GM18508 (cell line): ENCODE measurements at regions not wholly inside any gene's neighbourhood (a gene's known extent, or its start where the extent isn't known, plus 50 kb on each side); places are given as distances from the start of the nearest gene placed in this dataset.
"Not testable (repeated sequence)": the region's sequence is repeated elsewhere in the genome, so short reads cannot be mapped to it uniquely, and the experiment has no call there.

Experiments used
- ATAC-seq: cut with Tn5 transposase; IDR thresholded peaks from one replicate; pipeline ENCODE4 v1.9.1; 2021; ENCODE audit warnings: moderate number of reproducible peaks; ENCODE audit not compliant: insufficient read depth, unreplicated experiment

DNA sequence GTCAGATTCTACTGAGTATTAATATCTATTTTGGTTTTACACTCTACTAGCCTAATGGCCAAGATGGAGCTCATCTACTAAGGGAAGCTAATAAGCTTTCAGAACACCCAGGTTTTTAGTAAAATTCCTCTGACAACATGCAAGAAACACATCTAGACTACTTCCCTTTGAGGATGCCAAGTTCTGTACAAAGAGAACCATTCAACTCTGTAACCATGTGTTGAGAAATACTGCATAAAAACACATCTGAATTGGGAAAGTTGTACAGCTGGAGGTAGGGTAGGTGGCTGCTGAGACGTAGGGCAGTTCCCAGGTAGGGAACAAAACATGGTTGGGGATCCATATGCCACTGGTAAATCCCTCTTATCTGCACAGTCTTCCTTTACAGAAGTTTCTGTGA, 66.2 kb downstream of the SC5D start:
- no peak for ATAC-seq

DNA sequence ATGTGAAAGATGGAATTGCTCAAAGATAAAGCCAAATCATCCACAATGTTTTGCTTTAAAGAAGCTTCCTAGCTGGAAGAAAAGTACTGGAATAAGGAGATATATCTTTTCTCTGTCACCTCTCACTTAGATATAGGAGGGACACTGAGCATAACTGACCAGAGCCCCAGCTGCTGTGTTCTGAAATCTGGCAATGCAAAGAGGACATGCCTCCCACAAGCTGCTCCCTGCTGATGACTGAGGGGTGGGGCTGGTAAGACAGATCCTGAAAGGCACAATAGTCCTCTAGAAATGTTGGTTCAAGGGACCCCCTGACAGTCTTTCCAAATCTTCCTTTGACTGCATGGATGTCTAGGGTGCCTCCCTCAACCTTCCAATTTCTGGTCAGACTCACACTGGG, 67.0 kb downstream of the SC5D start:
- ATAC-seq = no peak

DNA sequence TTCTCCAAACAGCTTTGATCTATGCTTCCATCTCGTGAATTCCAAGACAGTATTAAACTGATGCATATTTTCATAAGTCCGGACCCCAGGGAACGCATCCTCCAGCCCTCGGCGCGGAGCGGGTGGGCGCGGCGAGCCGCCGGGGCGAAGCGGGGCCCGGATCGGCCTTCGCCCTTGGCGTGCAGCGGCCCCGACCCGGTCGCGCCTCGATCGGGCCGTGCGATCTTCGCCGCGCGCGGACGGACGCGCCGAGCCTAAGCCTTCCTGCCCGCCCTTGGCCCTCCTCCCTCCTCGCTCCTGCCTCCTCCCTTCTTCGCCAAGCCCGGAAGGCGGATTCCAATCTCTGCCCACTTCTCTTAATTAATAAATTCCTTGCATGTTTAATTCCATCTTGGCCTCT, 70.4 kb downstream of the SC5D start:
- not testable (repeated sequence) for ATAC-seq

DNA sequence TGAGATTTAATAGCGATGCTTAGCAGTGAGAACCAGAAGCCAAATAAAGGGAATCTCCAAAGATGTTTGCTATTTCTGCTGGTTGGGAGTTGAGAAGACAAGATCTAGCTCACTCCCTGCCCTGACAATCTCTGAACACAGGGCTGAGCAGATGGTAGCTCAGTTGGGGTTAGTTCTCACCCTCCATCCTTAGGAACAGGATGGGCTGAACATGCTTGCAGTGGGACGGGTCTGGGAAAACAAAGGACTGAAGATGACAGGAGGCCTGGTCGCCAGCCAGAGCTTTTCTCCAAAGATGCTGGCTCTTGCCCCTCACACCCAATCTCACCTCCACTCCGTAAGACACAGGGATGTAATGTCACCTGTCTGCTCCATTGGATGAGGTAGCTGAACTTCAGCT, 72.7 kb downstream of the SC5D start:
- no peak for ATAC-seq

DNA sequence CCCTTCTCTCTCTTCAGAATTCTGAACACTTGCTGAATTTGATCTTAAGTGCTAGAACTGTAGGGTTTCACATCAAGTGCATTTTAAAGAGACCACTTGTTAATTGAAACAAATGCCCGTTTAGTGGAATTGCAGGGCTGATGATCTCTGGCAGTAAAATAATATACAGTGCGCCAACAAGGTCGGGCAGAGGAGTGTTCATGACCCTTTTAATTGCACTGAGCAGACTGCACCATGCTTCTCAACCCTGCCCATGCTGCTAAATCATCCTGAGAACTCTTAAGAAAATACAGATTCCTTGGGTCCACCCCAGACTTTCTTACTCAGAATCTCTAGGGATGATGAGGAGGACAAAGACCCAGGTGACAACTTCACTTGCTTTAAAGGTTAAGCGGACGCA, 73.5 kb downstream of the SC5D start:
- ATAC-seq = no peak

DNA sequence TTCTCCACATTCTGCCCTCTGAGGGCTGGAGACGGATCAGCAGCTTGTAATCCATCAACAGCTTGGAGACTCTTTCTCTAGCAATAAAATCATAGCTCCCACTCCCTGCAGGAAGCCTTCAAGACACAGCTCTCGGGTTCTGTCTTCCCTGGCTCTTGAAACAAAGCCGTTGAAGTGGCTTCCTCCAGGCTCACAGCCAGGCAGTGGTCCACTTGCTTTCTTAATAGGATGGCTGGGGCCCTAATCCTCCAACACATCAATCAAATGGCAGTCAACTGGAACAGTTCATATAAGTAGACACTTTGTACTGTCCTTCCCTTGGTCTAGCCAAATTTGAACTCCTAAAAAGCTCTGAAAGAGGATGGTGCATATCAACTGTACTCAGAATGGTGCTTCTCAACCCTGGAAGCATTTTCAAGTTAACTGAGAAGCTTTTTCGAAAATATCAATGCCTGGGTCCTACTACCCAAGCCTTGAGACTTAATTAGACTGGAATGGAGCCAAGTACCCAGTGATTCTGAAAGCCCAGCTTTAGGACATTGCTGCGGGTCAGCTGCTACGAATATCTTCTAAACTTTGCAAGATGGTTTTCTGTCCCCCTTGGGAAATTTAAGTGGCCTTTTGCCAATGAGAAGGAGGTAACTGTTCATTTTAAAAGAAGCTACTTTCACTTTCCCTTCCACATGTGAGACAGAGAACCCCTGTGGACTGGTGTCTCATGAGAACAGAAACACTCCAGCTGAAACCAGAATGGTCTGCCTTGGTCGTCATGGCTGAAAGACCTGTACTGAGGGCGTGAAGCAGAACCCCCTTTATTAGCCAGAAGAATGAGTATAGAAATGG, 74.7 kb downstream of the SC5D start:
- ATAC-seq = peak; percentile 85

DNA sequence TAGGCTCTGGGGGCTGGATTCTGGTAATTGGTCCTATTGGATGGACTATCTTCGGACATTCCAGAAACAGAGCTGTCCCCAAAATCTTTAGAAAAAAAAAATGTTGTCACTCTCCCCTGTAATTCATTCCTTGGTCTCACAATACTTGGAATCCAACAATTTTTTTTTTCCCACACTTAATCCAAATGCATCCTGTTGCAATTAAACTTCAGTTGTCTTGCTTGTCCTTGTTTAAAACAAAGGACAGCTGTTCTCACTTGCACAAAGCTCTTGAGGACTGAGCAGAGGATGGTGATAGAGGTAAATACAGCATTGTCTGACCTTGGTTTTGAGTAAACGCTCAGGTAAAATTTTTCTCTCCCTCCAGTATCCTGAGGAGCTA, 75.3 kb downstream of the SC5D start:
- ATAC-seq = no peak

DNA sequence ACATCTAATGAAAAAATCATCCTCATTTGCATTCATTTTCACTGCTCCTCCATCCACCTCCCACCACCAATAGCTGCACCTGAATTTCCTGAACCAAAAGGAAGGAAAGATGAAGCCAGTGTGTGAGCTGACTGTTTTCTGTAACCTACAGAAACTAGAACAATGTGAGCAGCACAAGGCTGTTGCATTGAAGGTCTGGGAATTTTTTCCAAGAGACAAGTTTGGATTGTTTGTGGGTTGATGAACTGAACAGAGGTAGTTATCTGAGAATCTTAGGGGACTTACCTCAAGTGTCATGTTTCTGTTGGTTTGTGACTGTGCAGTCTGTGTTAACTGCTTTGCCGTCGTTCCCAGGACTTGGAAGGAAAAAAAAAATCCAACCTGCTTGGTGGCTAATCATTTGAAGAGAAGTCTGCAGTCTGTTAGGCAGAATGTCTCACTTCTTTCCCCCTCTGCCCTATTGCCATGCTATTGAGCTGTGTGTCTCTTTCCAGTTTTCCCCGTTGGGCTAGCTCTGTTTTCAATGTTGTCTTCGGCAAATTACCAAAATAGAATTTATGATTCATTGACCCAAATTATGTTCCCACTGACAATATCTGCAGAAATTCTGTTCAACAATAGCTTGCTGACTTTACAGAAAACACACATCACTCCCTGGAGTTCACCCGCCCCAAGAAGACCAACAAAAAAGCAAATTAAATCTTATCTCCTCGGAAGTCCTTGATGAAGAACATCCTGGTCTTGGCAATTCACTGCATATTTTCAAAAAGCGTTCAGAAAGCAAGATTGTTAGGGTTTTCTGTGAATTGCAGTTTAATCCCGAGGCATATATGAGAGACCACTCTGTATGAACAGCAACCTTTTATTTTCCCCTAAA, 76.0 kb downstream of the SC5D start:
- ATAC-seq = no peak

DNA sequence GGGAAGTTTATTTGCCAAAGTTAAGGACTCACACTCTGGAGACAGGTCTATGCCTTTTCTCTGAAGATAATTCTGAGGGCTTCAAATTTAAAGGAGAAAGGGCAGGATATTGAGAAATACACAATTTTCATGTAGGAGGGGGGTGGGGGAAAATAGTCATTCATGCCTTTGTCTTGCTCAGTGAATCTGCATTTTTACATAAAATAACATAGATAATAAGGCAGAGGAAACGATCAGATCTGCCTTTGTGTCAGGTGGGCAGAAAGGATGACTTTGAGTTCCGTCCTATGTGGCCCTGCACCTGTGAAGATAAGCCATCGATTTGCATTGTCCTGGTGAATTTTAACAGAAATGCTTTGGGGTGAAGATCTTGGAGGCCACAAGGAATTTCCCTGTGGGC, 76.8 kb downstream of the SC5D start:
- no peak for ATAC-seq

DNA sequence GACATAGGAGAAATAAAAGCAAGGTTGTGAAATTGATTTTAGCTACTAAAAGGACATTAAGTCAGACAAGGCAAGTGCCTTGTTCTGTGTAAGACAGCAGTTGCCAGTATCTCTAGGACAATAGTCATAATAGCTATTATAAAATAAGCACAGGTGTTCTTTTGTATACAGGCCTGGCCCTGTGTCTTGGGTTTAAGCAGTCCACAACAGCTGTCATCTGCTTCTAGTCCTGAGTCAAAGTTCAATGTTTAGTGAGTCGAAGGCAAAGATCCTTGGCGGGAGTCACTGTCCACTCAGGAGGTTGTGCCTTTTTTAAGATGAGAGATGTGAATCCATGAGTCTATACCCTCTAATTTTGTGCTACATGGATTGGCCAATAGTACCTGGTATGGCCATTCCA, 79.5 kb downstream of the SC5D start:
- no peak for ATAC-seq

DNA sequence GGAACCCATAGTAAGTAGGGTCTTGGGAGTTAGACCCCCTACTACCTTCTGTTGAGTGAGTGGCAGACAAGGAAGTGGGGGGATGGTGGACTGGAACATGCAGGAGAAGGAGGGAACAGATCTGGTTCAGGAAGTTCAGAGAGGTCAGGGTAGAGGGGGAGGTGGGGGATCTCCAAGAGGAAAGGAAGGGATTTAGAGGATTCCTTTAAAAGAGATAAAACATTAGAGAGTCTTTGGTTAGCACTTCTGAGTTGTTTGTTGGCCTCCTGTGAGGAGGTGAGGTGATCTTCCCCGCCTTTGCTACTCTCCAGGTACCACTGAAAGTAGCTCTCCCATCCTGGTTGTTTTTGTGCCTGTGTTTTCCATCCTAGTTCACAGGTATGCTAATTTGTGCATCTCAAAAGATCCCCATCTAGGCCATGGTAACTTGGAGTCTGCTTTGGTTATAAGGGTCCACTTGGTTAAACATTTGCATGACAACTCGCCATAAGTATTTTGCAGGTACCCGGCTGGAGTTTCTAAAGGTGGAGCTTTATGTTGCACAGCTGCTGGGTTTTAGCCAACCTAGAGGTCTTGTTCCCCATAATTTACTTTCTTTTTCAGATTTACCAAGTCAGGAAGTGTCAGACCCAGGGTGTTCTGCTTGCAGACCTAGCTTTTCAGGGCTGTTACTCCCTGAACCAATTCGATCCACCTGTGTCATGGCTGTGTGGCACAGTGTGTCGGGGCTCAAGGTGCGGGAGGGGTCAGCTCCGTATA, 79.3 kb upstream of the SORL1 start:
- ATAC-seq = peak; percentile 62

DNA sequence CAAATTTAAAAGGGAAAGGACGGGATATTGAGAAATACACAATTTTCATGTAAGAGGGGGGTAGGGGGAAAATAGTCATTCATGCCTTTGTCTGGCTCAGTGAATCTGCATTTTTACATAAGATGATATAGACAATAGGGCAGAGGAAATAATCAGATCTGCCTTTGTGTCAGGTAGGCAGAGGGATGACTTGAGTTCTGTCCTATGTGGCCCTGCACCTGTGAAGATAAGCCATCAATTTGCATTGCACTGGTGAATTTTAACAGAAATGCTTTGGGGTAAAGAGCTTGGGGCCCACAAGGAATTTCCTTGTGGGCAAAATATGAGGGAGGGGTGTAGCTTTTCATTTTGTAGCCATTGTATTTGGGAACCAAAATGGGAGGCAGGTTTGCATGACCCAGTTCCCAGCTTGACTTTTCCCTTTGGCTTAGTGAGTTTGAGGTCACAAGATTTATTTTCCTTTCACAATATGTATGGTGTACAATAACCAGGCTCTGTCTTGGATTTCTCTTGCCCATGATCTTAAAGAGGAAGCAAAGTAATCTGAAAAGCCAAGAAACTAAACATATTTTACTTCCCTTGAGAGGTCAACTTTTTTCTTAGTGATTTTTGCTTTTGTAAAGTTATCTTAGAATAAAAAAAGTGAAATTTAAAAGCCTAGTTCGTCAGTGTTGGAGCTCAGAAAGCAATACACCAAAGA, 77.7 kb upstream of the SORL1 start:
- no peak for ATAC-seq

DNA sequence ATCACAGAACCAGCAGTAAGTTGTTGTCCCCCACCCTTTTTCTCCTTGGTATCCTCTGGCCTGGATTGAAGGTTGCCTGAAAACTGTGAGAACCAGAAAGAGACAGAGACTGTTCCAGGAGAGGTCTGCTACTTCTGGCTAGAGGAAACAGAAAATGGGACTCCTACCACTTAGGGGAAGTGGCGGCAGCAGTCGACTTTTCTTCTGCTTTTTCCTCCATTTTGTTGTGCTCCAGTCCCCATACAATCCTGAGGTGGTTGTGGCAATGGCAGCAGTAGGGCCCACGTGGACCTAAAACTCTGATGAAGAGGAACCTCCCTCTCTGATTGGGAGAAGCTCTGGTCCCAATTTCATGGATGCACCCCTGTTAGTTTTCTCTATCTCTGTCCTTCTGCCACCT, 76.0 kb upstream of the SORL1 start:
- no peak for ATAC-seq

DNA sequence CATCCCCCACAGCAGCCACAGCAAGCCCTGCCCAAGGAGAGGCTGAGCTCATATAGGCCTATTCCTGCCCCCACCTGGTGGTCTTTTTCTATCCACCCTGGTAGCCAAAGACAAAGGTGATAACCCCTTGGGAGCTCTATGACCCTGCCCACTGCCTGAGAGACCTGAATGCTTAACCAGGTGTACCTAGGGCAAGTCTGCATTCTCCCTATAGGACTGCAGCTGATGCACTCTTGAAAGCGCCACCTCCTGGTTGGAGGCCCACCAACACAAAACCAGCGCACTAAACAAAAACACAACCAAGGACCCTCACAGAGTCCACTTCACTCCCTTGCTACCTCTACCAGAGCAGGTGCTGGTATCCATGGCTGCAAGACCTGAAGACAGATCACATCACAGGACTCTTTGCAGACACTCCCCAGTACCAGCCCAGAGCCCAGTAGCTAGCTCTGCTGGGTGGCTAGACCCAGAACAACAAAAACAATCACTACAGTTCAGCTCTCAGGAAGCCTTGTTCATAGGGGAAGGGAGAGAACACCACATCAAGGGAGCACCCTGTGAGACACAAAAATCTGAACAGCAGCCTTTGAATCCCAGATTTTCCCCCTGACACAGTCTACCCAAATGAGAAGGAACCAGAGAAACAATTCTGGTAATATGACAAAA, 72.8 kb upstream of the SORL1 start:
- ATAC-seq = not testable (repeated sequence)

DNA sequence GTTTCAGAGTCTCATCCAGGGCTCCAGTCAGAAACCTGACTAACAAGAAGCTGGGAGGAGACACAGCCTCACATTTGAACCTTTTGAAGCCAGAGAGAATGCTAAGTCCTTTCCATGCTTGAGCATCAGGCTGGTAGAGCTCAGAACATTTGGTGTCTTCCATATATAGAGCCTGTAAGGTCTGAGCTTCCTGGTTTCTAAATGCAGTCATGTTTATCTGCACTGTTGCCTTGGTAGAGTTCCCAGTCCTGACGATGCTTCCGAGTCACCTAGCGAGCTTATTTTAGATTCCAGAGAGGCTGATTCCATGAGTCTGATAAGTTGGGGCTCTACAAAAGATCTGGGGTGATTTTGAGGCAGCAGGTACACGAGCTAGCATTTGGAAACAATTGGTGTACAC, 68.4 kb upstream of the SORL1 start:
- no peak for ATAC-seq

DNA sequence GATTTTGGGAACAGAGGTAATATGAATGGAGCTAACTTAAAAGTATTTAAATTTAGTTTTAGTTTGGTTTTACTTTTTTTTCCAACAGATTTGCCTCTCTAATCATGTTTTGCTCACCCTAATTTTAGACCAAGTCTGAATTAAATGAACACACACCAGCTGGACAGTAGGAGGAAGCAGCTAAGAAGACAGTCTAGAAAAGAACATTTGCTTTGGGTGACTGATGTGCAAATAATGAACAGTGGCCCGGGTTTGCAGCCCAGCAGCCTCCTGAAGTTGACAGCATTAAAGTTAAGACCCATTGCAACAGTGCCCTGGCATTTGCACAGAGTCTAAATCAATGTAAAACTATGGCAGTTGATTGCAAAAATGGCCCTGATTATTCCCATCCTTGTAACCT, 66.4 kb upstream of the SORL1 start:
- ATAC-seq = no peak
